LNCaP clone FGC (cell line): ENCODE measurements at regions not wholly inside any gene's neighbourhood (a gene's known extent, or its start where the extent isn't known, plus 50 kb on each side); places are given as distances from the start of the nearest gene placed in this dataset.

Experiments
- DNase-seq: peaks from one replicate; pipeline ENCODE4 v3.0.0-alpha.2; 2011; ENCODE audit warnings: low read depth
- H3K4me3 ChIP-seq: 2 replicates; pipeline ENCODE4 v1.5.1; 2011; ENCODE audit warnings: mild to moderate bottlenecking, low read depth, low read length, control low read depth
- TF ChIP-seq, protein P1 (sequence below): IDR thresholded peaks from 2 replicates; pipeline ENCODE4 v1.5.1; 2012; ENCODE audit warnings: mild to moderate bottlenecking; ENCODE audit not compliant: control insufficient read depth, insufficient read depth; ENCODE audit errors: extremely low read depth

DNA sequence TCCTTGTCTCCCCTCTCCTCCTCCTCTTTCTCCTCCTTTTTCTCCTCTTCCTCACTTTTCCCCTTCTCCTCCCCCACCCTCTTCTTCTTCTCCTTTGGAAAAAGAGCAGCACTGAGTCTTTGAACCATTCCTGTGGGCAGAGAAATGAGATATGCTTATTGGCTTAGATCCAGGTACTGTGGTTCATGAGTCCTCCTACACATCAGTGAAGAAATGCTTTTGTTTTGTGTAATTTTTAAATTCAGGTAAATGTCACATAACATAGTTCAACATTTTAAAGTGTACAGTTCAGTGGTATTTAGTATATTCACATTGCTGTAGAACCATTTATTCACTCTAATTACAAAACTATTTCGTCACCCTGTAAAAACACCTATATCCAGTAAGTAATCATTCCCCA, 402.1 kb downstream of the AACS start:
- DNase-seq = no peak
- no peak overlapping the region for H3K4me3 ChIP-seq
- TF ChIP-seq, protein P1, sequence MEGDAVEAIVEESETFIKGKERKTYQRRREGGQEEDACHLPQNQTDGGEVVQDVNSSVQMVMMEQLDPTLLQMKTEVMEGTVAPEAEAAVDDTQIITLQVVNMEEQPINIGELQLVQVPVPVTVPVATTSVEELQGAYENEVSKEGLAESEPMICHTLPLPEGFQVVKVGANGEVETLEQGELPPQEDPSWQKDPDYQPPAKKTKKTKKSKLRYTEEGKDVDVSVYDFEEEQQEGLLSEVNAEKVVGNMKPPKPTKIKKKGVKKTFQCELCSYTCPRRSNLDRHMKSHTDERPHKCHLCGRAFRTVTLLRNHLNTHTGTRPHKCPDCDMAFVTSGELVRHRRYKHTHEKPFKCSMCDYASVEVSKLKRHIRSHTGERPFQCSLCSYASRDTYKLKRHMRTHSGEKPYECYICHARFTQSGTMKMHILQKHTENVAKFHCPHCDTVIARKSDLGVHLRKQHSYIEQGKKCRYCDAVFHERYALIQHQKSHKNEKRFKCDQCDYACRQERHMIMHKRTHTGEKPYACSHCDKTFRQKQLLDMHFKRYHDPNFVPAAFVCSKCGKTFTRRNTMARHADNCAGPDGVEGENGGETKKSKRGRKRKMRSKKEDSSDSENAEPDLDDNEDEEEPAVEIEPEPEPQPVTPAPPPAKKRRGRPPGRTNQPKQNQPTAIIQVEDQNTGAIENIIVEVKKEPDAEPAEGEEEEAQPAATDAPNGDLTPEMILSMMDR = no peak

GRCh38 chr12:125469683-125470082, 404.4 kb downstream of the AACS start:
- no peak overlapping the region for H3K4me3 ChIP-seq
- no peak for DNase-seq
- TF ChIP-seq, protein P1 = no peak

GRCh38 chr12:125470838-125471783, 405.9 kb downstream of the AACS start:
- TF ChIP-seq, protein P1 = no peak
- H3K4me3 ChIP-seq = no peak overlapping the region
- DNase-seq = no peak

GRCh38 chr12:125473501-125473900, 408.3 kb downstream of the AACS start:
- no peak for DNase-seq
- no peak overlapping the region for H3K4me3 ChIP-seq
- TF ChIP-seq, protein P1 = no peak

- TF ChIP-seq, protein P1 = no peak
- DNase-seq = no peak
- H3K4me3 ChIP-seq = no peak overlapping the region
Observed at GRCh38 chr12:125487336-125487735, 422.1 kb downstream of the AACS start.

GRCh38 chr12:125491553-125491952, 426.3 kb downstream of the AACS start:
- TF ChIP-seq, protein P1 = no peak
- H3K4me3 ChIP-seq = no peak overlapping the region
- DNase-seq = no peak
